ENCODE measurements at regions not wholly inside any gene's neighbourhood (a gene's known extent, or its start where the extent isn't known, plus 50 kb on each side); places are given as distances from the start of the nearest gene placed in this dataset.

- TF ChIP-seq EZH2phosphoT487 (IDR thresholded peaks at IDR 0.05; ENCODE audit: low read length) = no peak
- no peak for TF ChIP-seq CTCF (IDR thresholded peaks at IDR 0.05; ENCODE audit: low read length)
- no peak for TF ChIP-seq EZH2 (optimal IDR thresholded peaks at IDR 0.05; ENCODE audit: low read depth, low read length)
Observed at GRCh38 chr10:106520698-106521097, 643.8 kb downstream of the SORCS1 start.

Data from MM.1S (cell line).